ENCODE measurements at regions not wholly inside any gene's neighbourhood (a gene's known extent, or its start where the extent isn't known, plus 50 kb on each side); places are given as distances from the start of the nearest gene placed in this dataset.
A peak's percentile ranks its signal among the peaks of the same experiment; 100 is the strongest.

DNA sequence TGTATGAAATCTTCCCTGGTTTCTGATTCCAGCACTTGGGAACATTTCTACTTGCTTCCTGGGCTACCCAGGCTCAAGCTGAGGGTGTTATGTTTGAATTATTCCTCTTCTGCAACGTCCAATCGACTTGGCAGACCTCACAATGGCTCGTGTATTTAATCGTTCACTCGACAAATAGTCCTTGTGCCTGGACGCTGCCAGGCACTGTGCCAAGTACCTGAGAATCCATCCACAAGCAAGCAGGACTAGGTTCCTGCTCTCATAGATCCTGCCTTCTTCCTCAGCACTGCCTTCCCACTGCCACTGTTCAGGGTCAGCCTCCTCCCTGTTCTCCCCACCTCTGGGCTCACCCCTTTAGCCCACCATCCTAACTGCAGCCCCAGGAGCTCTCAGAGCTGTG, 113.3 kb downstream of the EFNB1 start:
- no peak overlapping the region for H2AK5ac ChIP-seq (ENCODE audit: low read length, severe bottlenecking)
- WGBS: 80% methylated on average over 6 of the region's 6 CpGs

DNA sequence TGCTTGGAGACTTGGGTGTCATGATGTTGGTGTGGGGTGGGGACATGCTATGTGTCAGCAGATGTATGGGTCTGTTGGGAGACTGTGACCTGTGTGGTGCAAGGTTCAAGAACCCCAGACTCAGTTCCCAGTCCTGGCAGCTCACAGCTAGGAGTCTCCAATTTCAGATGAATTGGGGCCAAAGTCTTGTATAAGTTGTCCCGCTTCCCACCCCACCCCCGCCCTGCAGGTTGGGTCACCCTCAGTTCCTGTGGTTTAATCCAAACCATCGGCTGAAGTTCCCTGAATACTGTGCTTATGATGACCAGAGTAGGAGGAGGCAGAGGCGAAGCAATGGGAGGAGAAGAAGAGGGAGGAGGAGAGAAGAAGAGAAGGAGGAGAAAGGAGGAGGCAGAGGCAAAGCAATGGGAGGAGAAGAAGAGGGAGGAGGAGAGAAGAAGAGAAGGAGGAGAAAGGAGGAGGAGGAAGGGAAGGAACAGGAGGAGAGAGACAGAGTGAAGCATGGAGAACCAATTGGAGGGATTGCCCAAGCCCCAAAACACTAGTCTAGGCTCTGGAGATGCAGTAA, 112.6 kb downstream of the EFNB1 start:
- 93% methylated on average over 4 of the region's 4 CpGs for WGBS
- H2AK5ac ChIP-seq (ENCODE audit: low read length, severe bottlenecking): no peak overlapping the region
- H3K4me2 ChIP-seq (ENCODE audit: low read length, poor library complexity, severe bottlenecking): no peak overlapping the region
- no peak overlapping the region for H3K4ac ChIP-seq (ENCODE audit: low read depth in 1 of 2, low read length in 2 of 2)
- H3K18ac ChIP-seq (ENCODE audit: low read depth in 1 of 2, low read length in 2 of 2): peak overlapping the region in 1 of 2 experiments; percentile 40
- no peaks in the 10 kb centered on the region for H3K79me1 ChIP-seq (replicated peaks; ENCODE audit: low read length, poor library complexity, severe bottlenecking)
- H3K9ac ChIP-seq (ENCODE audit: low read length): no peak overlapping the region
- no peak overlapping the region for H3K27ac ChIP-seq (ENCODE audit: low read length, poor library complexity, severe bottlenecking)
- no peak for DNase-seq
- no peaks in the 10 kb centered on the region for H3K36me3 ChIP-seq (ENCODE audit: control insufficient read depth in 1 of 2, insufficient read depth in 2 of 2, low read depth in 1 of 2, low read length in 2 of 2)
- H4K91ac ChIP-seq (ENCODE audit: low read length): no peak overlapping the region
- H2AFZ ChIP-seq (ENCODE audit: low read depth, low read length): no peak overlapping the region
- peaks cover 10% of the 10 kb centered on the region for H3K4me1 ChIP-seq (ENCODE audit: control insufficient read depth, insufficient read depth, low read depth, low read length)
- H3K23ac ChIP-seq (ENCODE audit: low read length in 2 of 2): no peak overlapping the region
- H2BK12ac ChIP-seq (ENCODE audit: low read length in 2 of 2): peak overlapping the region in 1 of 2 experiments; percentile 78
- H4K8ac ChIP-seq (ENCODE audit: low read length): no peak overlapping the region
- no peak overlapping the region for H2BK120ac ChIP-seq (ENCODE audit: low read depth, low read length)
- H3K9me3 ChIP-seq (ENCODE audit: control insufficient read depth, low read length): no peaks in the 10 kb centered on the region
- peak overlapping the region in 1 of 2 experiments; percentile 48 for H3K14ac ChIP-seq (ENCODE audit: low read length in 2 of 2)
- H2BK15ac ChIP-seq (ENCODE audit: low read depth, poor library complexity, severe bottlenecking): no peak overlapping the region
- H3K27me3 ChIP-seq (ENCODE audit: control insufficient read depth in 1 of 2, insufficient read depth in 1 of 2, low read length in 2 of 2): peaks cover 0 to 32% of the 10 kb centered on the region in 2 experiments
- no peak overlapping the region for H2BK5ac ChIP-seq (ENCODE audit: low read depth, low read length, poor library complexity, severe bottlenecking)
- no peak overlapping the region for H3K4me3 ChIP-seq (ENCODE audit: insufficient read depth in 1 of 2, low read depth in 1 of 2, low read length in 2 of 2)

More for the DNA sequence above, 113.3 kb downstream of the EFNB1 start:
- peaks cover 0 to 34% of the 10 kb centered on the region in 2 experiments for H3K27me3 ChIP-seq (ENCODE audit: control insufficient read depth in 1 of 2, insufficient read depth in 1 of 2, low read length in 2 of 2)
- no peaks in the 10 kb centered on the region for H3K79me1 ChIP-seq (replicated peaks; ENCODE audit: low read length, poor library complexity, severe bottlenecking)
- no peak overlapping the region for H3K27ac ChIP-seq (ENCODE audit: low read length, poor library complexity, severe bottlenecking)
- H3K4me3 ChIP-seq (ENCODE audit: insufficient read depth in 1 of 2, low read depth in 1 of 2, low read length in 2 of 2): no peak overlapping the region
- no peak overlapping the region for H2BK5ac ChIP-seq (ENCODE audit: low read depth, low read length, poor library complexity, severe bottlenecking)
- H3K9me3 ChIP-seq (ENCODE audit: control insufficient read depth, low read length): no peaks in the 10 kb centered on the region
- peaks cover 9% of the 10 kb centered on the region for H3K4me1 ChIP-seq (ENCODE audit: control insufficient read depth, insufficient read depth, low read depth, low read length)
- no peak overlapping the region for H4K8ac ChIP-seq (ENCODE audit: low read length)
- H2BK120ac ChIP-seq (ENCODE audit: low read depth, low read length): no peak overlapping the region
- H3K18ac ChIP-seq (ENCODE audit: low read depth in 1 of 2, low read length in 2 of 2): peak overlapping the region; percentile 33 to 66
- H3K14ac ChIP-seq (ENCODE audit: low read length in 2 of 2): no peak overlapping the region
- no peak overlapping the region for H3K4me2 ChIP-seq (ENCODE audit: low read length, poor library complexity, severe bottlenecking)
- H3K9ac ChIP-seq (ENCODE audit: low read length): no peak overlapping the region
- no peak overlapping the region for H4K91ac ChIP-seq (ENCODE audit: low read length)
- H3K36me3 ChIP-seq (ENCODE audit: control insufficient read depth in 1 of 2, insufficient read depth in 2 of 2, low read depth in 1 of 2, low read length in 2 of 2): no peaks in the 10 kb centered on the region
- peak overlapping the region; percentile 14 for H2AFZ ChIP-seq (ENCODE audit: low read depth, low read length)
- no peak overlapping the region for H3K4ac ChIP-seq (ENCODE audit: low read depth in 1 of 2, low read length in 2 of 2)
- peak overlapping the region in 1 of 2 experiments; percentile 78 for H2BK12ac ChIP-seq (ENCODE audit: low read length in 2 of 2)
- H3K23ac ChIP-seq (ENCODE audit: low read length in 2 of 2): no peak overlapping the region
- no peak overlapping the region for H2BK15ac ChIP-seq (ENCODE audit: low read depth, poor library complexity, severe bottlenecking)
- DNase-seq: no peak

DNA sequence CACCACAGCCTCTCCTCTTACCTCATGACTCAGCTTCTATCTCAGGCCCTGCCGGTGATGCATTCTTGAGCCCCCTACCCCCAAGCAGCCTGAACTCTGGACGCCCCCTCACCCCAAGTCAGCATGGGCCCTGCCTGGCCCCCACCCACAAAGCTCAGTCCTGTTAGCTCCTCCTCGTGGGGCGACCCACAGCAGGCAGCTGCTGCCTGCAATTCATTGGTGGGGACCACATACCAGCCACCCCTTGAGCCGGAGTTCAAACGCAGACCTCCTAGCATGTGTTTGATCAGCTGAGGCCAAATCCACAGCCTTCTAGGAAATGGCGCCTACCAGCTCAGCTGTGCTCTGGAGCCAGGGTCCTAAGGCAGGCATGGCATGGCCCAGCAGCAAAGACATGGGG, 111.8 kb downstream of the EFNB1 start:
- peak overlapping the region in 1 of 2 experiments; percentile 42 for H2BK12ac ChIP-seq (ENCODE audit: low read length in 2 of 2)
- H2AFZ ChIP-seq (ENCODE audit: low read depth, low read length): no peak overlapping the region

DNA sequence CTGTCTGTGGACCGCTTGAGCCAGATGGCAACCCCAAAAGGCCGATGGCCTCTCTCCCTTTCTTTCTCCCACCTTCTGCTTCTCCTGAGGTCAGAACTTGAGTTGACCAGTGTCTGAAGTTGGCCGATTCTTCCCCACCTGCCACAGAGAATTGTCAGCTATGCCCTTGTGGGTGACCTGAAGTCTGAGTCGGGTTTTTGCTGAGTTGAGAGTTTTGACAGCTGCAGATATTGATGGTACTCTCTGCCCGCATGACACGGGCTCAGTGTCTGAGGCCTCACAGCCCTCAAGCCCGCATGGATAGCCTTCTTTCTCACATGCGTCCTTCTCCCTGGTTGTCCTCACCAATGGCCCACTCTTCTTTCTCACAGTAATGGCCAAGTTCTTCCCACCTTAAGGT, 111.0 kb downstream of the EFNB1 start:
- no peaks in the 10 kb centered on the region for H3K36me3 ChIP-seq (ENCODE audit: control insufficient read depth in 1 of 2, insufficient read depth in 2 of 2, low read depth in 1 of 2, low read length in 2 of 2)
- no peak overlapping the region for H2BK120ac ChIP-seq (ENCODE audit: low read depth, low read length)
- 95% methylated on average over 5 of the region's 8 CpGs for WGBS
- H2AK5ac ChIP-seq (ENCODE audit: low read length, severe bottlenecking): no peak overlapping the region
- peaks cover 0 to 36% of the 10 kb centered on the region in 2 experiments for H3K27me3 ChIP-seq (ENCODE audit: control insufficient read depth in 1 of 2, insufficient read depth in 1 of 2, low read length in 2 of 2)
- no peak overlapping the region for H3K4me2 ChIP-seq (ENCODE audit: low read length, poor library complexity, severe bottlenecking)
- H3K4me1 ChIP-seq (ENCODE audit: control insufficient read depth, insufficient read depth, low read depth, low read length): peaks cover 8% of the 10 kb centered on the region
- H2BK15ac ChIP-seq (ENCODE audit: low read depth, poor library complexity, severe bottlenecking): peak overlapping the region; percentile 1
- no peaks in the 10 kb centered on the region for H3K9me3 ChIP-seq (ENCODE audit: control insufficient read depth, low read length)
- peak overlapping the region in 1 of 2 experiments; percentile 21 for H3K18ac ChIP-seq (ENCODE audit: low read depth in 1 of 2, low read length in 2 of 2)
- no peak overlapping the region for H4K8ac ChIP-seq (ENCODE audit: low read length)
- H2AFZ ChIP-seq (ENCODE audit: low read depth, low read length): no peak overlapping the region
- no peak overlapping the region for H3K9ac ChIP-seq (ENCODE audit: low read length)
- H3K4ac ChIP-seq (ENCODE audit: low read depth in 1 of 2, low read length in 2 of 2): no peak overlapping the region
- H4K91ac ChIP-seq (ENCODE audit: low read length): no peak overlapping the region
- H3K79me1 ChIP-seq (replicated peaks; ENCODE audit: low read length, poor library complexity, severe bottlenecking): no peaks in the 10 kb centered on the region
- H3K23ac ChIP-seq (ENCODE audit: low read length in 2 of 2): no peak overlapping the region
- no peak overlapping the region for H2BK5ac ChIP-seq (ENCODE audit: low read depth, low read length, poor library complexity, severe bottlenecking)
- no peak overlapping the region for H3K14ac ChIP-seq (ENCODE audit: low read length in 2 of 2)
- no peak for DNase-seq
- no peak overlapping the region for H3K27ac ChIP-seq (ENCODE audit: low read length, poor library complexity, severe bottlenecking)
- no peak overlapping the region for H3K4me3 ChIP-seq (ENCODE audit: insufficient read depth in 1 of 2, low read depth in 1 of 2, low read length in 2 of 2)
- no peak overlapping the region for H2BK12ac ChIP-seq (ENCODE audit: low read length in 2 of 2)

More for the DNA sequence above, 111.8 kb downstream of the EFNB1 start:
- 73% methylated on average over 7 of the region's 7 CpGs for WGBS
- Histone ChIP-seq H3K4ac (ENCODE audit: low read depth in 1 of 2, low read length in 2 of 2) (peak overlapping the region in 1 of 2 experiments; percentile 58), H3K27ac (ENCODE audit: low read length, poor library complexity, severe bottlenecking) (no peak overlapping the region), H4K91ac (ENCODE audit: low read length) (peak overlapping the region; percentile 4), H3K79me1 (replicated peaks; ENCODE audit: low read length, poor library complexity, severe bottlenecking) (no peaks in the 10 kb centered on the region), H3K27me3 (ENCODE audit: control insufficient read depth in 1 of 2, insufficient read depth in 1 of 2, low read length in 2 of 2) (peaks cover 0 to 33% of the 10 kb centered on the region in 2 experiments), H3K14ac (ENCODE audit: low read length in 2 of 2) (no peak overlapping the region), H2BK120ac (ENCODE audit: low read depth, low read length) (no peak overlapping the region), H3K9ac (ENCODE audit: low read length) (no peak overlapping the region), H3K4me2 (ENCODE audit: low read length, poor library complexity, severe bottlenecking) (no peak overlapping the region), H3K9me3 (ENCODE audit: control insufficient read depth, low read length) (no peaks in the 10 kb centered on the region), H3K4me3 (ENCODE audit: insufficient read depth in 1 of 2, low read depth in 1 of 2, low read length in 2 of 2) (no peak overlapping the region), H3K36me3 (ENCODE audit: control insufficient read depth in 1 of 2, insufficient read depth in 2 of 2, low read depth in 1 of 2, low read length in 2 of 2) (no peaks in the 10 kb centered on the region), H3K23ac (ENCODE audit: low read length in 2 of 2) (no peak overlapping the region), H2BK15ac (ENCODE audit: low read depth, poor library complexity, severe bottlenecking) (no peak overlapping the region), H3K4me1 (ENCODE audit: control insufficient read depth, insufficient read depth, low read depth, low read length) (peaks cover 10% of the 10 kb centered on the region), H2BK5ac (ENCODE audit: low read depth, low read length, poor library complexity, severe bottlenecking) (no peak overlapping the region), H3K18ac (ENCODE audit: low read depth in 1 of 2, low read length in 2 of 2) (peak overlapping the region in 1 of 2 experiments; percentile 49), H2AK5ac (ENCODE audit: low read length, severe bottlenecking) (no peak overlapping the region), H4K8ac (ENCODE audit: low read length) (no peak overlapping the region)
- DNase-seq: no peak
